GM21737 (cell line): ENCODE measurements at regions not wholly inside any gene's neighbourhood (a gene's known extent, or its start where the extent isn't known, plus 50 kb on each side); places are given as distances from the start of the nearest gene placed in this dataset.

Experiments used
- ATAC-seq: cut with Tn5 transposase; IDR thresholded peaks from one replicate; pipeline ENCODE4 v1.9.1; 2021; ENCODE audit warnings: mild to moderate bottlenecking, moderate library complexity; ENCODE audit not compliant: unreplicated experiment

- no peak for ATAC-seq
Observed at GRCh38 chr18:73261923-73262322, 394.1 kb upstream of the NETO1 start.

DNA sequence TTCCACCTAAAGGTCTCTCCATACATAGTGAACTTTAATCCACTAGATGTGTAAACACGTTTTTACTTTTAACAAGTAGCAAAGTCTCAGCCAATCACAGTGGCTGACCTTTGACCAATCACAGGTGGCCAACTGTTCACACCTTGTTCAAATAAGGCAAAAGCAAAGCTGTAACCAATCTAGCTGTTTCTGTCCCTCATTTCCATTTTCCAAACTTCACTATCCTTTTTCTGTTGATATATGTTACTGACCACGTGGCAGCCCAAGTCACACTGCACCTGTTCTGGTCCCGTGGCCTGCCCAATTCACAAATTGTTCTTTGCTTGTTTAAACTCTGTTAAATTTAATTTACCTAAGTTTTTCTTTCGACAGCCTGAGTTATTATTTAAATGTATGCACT, 393.5 kb upstream of the NETO1 start:
- no peak for ATAC-seq

DNA sequence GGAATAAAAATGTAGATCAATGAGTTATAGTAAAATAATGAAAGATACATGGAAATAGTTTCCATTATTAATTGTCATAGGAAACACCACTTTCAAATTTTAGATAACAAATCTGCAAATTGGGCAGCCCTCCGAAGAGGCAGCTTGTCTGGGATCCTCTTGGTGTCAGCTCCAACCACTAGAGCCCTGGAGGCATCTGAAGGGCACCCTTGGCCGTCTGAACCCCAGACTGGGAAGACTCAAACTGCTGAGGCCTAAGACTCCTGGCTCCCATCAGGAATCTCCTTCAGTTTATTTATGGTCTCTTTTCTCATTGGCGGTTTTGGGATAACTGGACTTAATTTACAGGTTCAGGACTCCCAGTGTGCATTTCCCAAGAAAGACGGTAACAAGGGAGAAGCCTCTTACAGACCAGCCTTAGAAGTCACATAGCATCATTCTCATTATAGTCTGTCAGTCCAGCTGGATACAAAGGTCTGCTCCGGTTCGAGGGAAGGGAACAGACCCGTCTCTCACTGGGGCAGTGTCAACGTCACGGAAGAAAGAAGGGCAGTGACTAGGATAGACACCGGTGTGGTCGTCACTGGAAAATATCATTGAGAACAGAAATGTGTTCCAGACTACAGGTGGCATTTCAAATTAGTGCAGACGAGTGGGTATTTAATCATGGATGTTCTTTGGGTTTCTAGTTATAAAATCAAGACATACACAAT, 390.7 kb upstream of the NETO1 start:
- no peak for ATAC-seq

DNA sequence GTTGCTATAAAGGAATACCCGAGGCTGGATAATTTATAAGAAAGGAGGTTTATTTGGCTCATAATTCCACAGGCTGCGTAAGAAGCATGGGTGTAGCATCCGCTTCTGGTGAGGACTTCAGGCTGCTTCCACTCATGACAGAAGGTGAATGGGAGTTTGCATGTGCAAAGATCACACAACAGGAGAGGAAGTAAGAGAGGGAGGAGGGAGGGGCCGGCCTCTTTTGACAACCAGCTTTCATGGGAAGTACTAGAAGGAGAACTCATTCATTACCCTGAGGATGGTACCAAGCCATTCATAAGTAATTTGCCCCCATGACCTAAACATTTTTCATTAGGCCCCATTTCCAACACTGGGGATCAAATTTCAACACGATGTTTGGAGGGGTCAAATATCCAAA, 386.8 kb upstream of the NETO1 start:
- no peak for ATAC-seq

DNA sequence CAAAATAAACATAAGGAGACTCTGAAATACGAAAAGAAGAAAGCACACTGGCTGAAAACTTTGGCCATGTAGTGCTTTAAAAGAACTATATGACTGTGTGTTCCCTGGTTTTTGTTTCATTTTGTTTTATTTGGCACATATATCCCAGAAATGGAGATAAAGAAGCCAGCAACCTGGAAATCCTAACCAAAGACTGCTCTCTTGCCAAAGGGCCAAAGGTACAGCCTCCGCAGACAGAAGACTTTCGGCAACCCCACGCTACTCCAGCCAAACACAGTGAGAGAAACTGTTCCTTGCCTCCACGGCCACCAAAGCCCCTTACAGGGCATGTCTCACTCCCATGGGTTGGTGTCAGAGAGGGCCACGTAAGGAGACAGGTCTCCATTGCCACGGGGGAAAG, 381.2 kb upstream of the NETO1 start:
- ATAC-seq = no peak

DNA sequence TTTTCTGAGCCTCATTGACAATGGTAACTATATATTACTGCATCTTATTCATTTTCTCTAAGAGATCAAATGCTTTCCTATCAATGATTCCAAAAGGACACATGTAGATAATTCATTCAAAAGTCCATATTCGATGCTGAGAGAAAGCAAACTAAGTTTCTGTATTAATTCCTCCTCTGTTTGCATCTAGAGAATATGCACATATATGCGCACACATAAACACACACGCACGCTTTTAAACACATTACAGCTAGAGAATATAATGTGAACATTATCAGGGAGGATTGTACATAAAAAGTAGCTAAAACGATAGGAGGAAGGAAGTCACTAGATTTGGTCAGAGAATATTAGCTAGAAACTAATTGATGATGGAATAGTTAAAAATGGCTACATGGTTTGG, 379.0 kb upstream of the NETO1 start:
- no peak for ATAC-seq

DNA sequence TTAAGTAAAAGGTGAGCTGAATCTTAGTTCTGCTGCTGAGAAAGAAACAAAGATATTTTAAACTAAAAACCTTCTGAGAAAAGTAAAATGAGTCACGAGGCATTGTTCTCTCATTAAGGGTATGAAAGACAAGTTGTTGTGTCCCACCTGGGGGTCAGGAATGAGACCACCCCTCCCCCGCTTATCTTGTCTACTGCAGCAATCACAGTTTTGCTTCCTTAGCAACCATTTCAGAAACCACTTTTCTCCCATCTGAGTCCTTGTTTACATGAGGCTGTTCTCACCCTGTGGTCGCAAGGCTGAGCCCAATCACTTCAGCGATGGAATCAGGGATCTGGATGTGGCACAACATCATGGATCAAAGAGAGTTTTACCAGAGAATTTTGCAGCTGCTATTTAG, 377.6 kb upstream of the NETO1 start:
- no peak for ATAC-seq

DNA sequence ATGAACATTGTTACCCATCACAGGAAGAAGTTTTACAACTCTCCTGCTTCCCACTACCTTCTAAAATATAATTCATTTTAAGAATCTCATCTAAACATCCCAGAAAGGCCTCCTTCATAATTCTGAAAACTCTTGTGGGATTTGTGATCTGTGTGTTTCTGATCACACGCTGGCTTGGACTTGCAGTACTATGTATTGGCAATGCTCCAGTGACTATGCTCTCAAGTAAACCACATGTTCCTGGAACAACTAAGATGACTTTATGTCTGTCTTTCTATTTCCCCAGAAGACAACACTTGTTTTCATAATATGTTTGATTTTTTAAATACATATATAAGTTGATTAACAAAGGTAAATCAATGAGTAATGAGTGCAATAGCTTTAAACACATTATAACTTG, 376.6 kb upstream of the NETO1 start:
- no peak for ATAC-seq

DNA sequence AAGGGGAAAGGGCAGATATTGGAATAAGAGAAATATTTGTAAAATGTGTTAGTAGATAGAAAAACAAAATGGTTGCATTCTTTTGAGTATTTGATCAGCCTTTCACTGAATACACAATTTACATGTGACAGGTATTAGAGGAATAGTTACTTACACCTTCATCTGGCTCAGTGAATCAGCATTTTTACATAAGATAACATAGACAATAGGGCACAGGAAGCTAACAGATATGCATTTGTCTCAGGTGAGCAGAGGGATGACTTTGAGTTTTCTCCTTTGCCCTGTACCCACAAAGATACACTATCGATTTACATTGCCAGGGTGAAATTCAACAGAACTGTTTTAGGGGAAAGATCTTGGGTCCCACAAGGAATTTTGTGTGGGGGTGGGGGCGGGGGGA, 373.1 kb upstream of the NETO1 start:
- no peak for ATAC-seq

DNA sequence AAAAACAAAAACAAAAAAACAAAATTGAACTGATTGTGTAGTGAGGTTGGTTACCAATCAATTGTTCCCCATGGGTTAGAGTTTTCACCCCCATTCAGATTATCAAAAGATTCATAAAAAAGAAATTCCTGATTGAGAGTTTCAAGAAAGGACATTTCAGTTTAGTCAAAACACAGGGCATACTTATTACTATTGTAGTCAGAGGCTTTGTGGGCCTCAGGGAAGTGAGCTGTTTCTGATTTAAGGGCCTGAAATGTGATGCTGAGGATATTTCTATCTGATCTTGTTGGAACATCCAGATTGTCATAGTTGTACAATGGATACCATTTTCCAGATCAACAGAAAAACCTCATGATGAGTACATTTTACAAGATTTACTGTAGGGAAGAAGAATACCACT, 368.1 kb upstream of the NETO1 start:
- no peak for ATAC-seq

DNA sequence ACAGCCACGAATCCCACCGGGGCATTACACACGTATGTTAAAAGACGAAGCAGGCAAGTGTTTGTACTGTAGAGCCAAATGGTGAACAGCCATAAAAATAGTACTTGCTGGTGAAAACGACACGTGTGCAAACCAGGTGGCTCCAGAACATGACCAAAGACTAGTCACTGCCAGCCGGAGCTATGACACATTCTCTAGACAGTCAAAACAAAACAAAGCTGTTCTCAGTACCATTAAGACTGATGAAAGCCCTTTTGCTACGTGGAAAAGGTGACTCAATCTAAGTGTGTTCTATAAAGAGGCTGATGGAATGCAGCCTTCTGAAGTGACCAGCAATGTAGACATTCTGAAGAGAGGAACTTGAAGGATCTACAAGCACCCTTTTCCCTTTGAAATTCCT, 367.7 kb upstream of the NETO1 start:
- ATAC-seq = peak; percentile 84

GRCh38 chr18:73232933-73233332, 365.1 kb upstream of the NETO1 start:
- ATAC-seq = peak; percentile 87

DNA sequence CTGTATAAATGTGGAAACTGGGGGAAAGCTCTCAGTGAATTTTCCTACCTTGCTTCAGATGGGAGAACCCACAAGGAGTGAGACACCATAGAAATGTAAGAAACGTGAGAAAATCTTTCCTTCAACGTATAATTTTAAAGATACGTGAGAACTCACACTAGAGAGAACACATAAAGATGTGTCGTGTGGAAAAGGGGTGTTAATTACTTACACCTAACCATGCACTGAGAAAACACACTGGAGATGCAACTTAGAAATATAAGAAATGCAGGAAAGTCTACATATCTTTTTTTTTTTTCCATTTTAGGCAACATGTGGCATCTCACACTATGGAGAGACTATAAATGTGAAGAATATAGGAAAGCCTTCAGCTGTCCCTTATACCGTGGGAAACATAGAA, 352.9 kb upstream of the NETO1 start:
- no peak for ATAC-seq

- no peak for ATAC-seq
Observed at GRCh38 chr18:73218293-73218692, 350.5 kb upstream of the NETO1 start.

DNA sequence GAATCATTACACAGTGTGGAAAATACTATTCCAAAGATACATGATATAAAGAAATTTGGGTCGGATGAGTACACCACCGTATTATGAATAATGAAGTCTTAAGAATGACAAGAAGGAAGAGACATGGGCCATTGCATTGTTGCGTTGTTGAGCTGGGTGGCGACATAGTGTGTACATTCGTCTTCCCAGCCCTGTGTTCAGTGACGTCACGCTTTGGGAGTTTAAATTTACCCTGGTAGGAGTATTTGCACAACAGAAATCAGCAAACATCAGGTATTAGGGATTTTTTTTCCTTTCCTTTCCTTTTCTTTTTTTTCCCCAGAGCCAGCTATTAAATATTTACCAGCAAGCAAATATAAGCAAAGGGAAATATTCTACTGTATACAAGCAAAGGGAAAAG, 347.2 kb upstream of the NETO1 start:
- ATAC-seq = no peak

GRCh38 chr18:73212442-73212841, 344.7 kb upstream of the NETO1 start:
- ATAC-seq = no peak

- no peak for ATAC-seq
Observed at GRCh38 chr18:73201940-73202339, 334.2 kb upstream of the NETO1 start.

- no peak for ATAC-seq
Observed at GRCh38 chr18:73199151-73199550, 331.4 kb upstream of the NETO1 start.

GRCh38 chr18:73189718-73190117, 321.9 kb upstream of the NETO1 start:
- ATAC-seq = no peak

DNA sequence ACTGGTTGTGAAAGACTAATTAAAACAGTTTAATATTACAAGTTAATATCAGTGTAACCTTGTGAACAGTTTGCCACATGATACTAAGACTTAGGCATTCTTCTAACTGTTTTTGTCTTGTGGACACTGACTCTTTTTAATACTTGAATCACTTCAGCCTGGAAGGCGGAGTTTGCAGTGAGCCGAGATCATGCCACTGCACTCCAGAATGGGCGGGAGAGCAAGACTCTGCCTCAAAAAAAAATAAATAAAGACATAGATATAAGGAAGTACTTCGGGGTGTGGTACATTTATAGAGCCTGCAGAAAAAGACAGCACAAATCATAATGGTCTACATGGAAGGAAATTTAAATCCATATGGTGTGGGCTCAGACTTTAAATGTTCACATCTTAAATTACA, 300.4 kb upstream of the NETO1 start:
- ATAC-seq = no peak

- ATAC-seq = no peak
Observed at GRCh38 chr18:73164430-73164829, 296.6 kb upstream of the NETO1 start.

GRCh38 chr18:73163236-73163635, 295.4 kb upstream of the NETO1 start:
- no peak for ATAC-seq

- no peak for ATAC-seq
Observed at GRCh38 chr18:73156117-73156516, 288.3 kb upstream of the NETO1 start.
